ENCODE measurements at regions not wholly inside any gene's neighbourhood (a gene's known extent, or its start where the extent isn't known, plus 50 kb on each side); places are given as distances from the start of the nearest gene placed in this dataset.
"Not testable (repeated sequence)": the region's sequence is repeated elsewhere in the genome, so short reads cannot be mapped to it uniquely, and the experiment has no call there.

GRCh38 chr6:81300961-81301360, 451.5 kb downstream of the TENT5A start:
- DNase-seq (ENCODE audit: low spot score), result no peak
- no peaks in the 10 kb centered on the region for H3K4me1 Mint-ChIP-seq (ENCODE audit: low read depth)
- no peaks in the 10 kb centered on the region for H3K27me3 Mint-ChIP-seq (ENCODE audit: low read depth)
- H3K36me3 Mint-ChIP-seq (ENCODE audit: low read depth), result no peaks in the 10 kb centered on the region
- no peak overlapping the region for H3K4me3 Mint-ChIP-seq
- no peaks in the 10 kb centered on the region for H3K9me3 Mint-ChIP-seq
- no peak overlapping the region for H3K27ac Mint-ChIP-seq

- H3K27me3 Mint-ChIP-seq (ENCODE audit: low read depth), result no peaks in the 10 kb centered on the region
- no peak overlapping the region for H3K4me3 Mint-ChIP-seq
- DNase-seq (ENCODE audit: low spot score), result no peak
- H3K36me3 Mint-ChIP-seq (ENCODE audit: low read depth), result no peaks in the 10 kb centered on the region
- no peak overlapping the region for H3K27ac Mint-ChIP-seq
- H3K4me1 Mint-ChIP-seq (ENCODE audit: low read depth), result no peaks in the 10 kb centered on the region
- no peaks in the 10 kb centered on the region for H3K9me3 Mint-ChIP-seq
Observed at GRCh38 chr6:81298751-81299150, 453.7 kb downstream of the TENT5A start.

GRCh38 chr6:81295310-81295709, 457.2 kb downstream of the TENT5A start:
- Mint-ChIP-seq H3K4me1 (ENCODE audit: low read depth) (no peaks in the 10 kb centered on the region), H3K27me3 (ENCODE audit: low read depth) (no peaks in the 10 kb centered on the region), H3K36me3 (ENCODE audit: low read depth) (no peaks in the 10 kb centered on the region), H3K27ac (no peak overlapping the region), H3K4me3 (no peak overlapping the region), H3K9me3 (no peaks in the 10 kb centered on the region)
- no peak for DNase-seq (ENCODE audit: low spot score)

GRCh38 chr6:81293896-81294295, 458.6 kb downstream of the TENT5A start:
- H3K36me3 Mint-ChIP-seq (ENCODE audit: low read depth), result no peaks in the 10 kb centered on the region
- H3K27me3 Mint-ChIP-seq (ENCODE audit: low read depth), result no peaks in the 10 kb centered on the region
- no peaks in the 10 kb centered on the region for H3K9me3 Mint-ChIP-seq
- DNase-seq (ENCODE audit: low spot score), result no peak
- H3K4me1 Mint-ChIP-seq (ENCODE audit: low read depth), result no peaks in the 10 kb centered on the region
- H3K4me3 Mint-ChIP-seq, result no peak overlapping the region
- H3K27ac Mint-ChIP-seq, result no peak overlapping the region

- Mint-ChIP-seq H3K9me3 (no peaks in the 10 kb centered on the region), H3K27ac (no peak overlapping the region), H3K4me1 (ENCODE audit: low read depth) (no peaks in the 10 kb centered on the region), H3K36me3 (ENCODE audit: low read depth) (no peaks in the 10 kb centered on the region), H3K4me3 (no peak overlapping the region), H3K27me3 (ENCODE audit: low read depth) (no peaks in the 10 kb centered on the region)
- no peak for DNase-seq (ENCODE audit: low spot score)
Observed at GRCh38 chr6:81289229-81289628, 463.3 kb downstream of the TENT5A start.

GRCh38 chr6:81265106-81265505, 487.4 kb downstream of the TENT5A start:
- no peak for DNase-seq (ENCODE audit: low spot score)
- H3K4me3 Mint-ChIP-seq, result no peak overlapping the region
- no peak overlapping the region for H3K27ac Mint-ChIP-seq
- H3K36me3 Mint-ChIP-seq (ENCODE audit: low read depth), result no peaks in the 10 kb centered on the region
- H3K4me1 Mint-ChIP-seq (ENCODE audit: low read depth), result no peaks in the 10 kb centered on the region
- H3K27me3 Mint-ChIP-seq (ENCODE audit: low read depth), result no peaks in the 10 kb centered on the region
- peaks cover 4% of the 10 kb centered on the region for H3K9me3 Mint-ChIP-seq

- H3K36me3 Mint-ChIP-seq (ENCODE audit: low read depth), result no peaks in the 10 kb centered on the region
Observed at GRCh38 chr6:81263531-81264168, 488.8 kb downstream of the TENT5A start.

GRCh38 chr6:81262656-81263055, 489.8 kb downstream of the TENT5A start:
- Mint-ChIP-seq H3K27me3 (ENCODE audit: low read depth) (no peaks in the 10 kb centered on the region), H3K9me3 (peaks cover 9% of the 10 kb centered on the region), H3K36me3 (ENCODE audit: low read depth) (no peaks in the 10 kb centered on the region), H3K4me3 (no peak overlapping the region), H3K4me1 (ENCODE audit: low read depth) (no peaks in the 10 kb centered on the region), H3K27ac (no peak overlapping the region)
- DNase-seq (ENCODE audit: low spot score), result no peak

More at GRCh38 chr6:81263531-81264168, 488.8 kb downstream of the TENT5A start:
- Mint-ChIP-seq H3K27me3 (ENCODE audit: low read depth) (no peaks in the 10 kb centered on the region), H3K9me3 (peaks cover 4% of the 10 kb centered on the region), H3K27ac (no peak overlapping the region), H3K4me1 (ENCODE audit: low read depth) (no peaks in the 10 kb centered on the region), H3K4me3 (no peak overlapping the region)
- no peak for DNase-seq (ENCODE audit: low spot score)

GRCh38 chr6:81256223-81256622, 496.3 kb downstream of the TENT5A start:
- H3K27ac Mint-ChIP-seq; H3K4me3 Mint-ChIP-seq; H3K36me3 Mint-ChIP-seq (ENCODE audit: low read depth); H3K27me3 Mint-ChIP-seq (ENCODE audit: low read depth); H3K4me1 Mint-ChIP-seq (ENCODE audit: low read depth); DNase-seq (ENCODE audit: low spot score): not testable (repeated sequence)
- peaks cover 34% of the 10 kb centered on the region for H3K9me3 Mint-ChIP-seq

- Mint-ChIP-seq H3K27me3 (ENCODE audit: low read depth) (no peaks in the 10 kb centered on the region), H3K36me3 (ENCODE audit: low read depth) (no peaks in the 10 kb centered on the region), H3K9me3 (peaks cover 34% of the 10 kb centered on the region)
Observed at GRCh38 chr6:81253821-81254220, 498.7 kb downstream of the TENT5A start.

GRCh38 chr6:81252231-81252630, 500.2 kb downstream of the TENT5A start:
- Mint-ChIP-seq H3K27ac (no peak overlapping the region), H3K4me3 (no peak overlapping the region), H3K9me3 (peaks cover 26% of the 10 kb centered on the region), H3K4me1 (ENCODE audit: low read depth) (no peaks in the 10 kb centered on the region), H3K36me3 (ENCODE audit: low read depth) (no peaks in the 10 kb centered on the region), H3K27me3 (ENCODE audit: low read depth) (no peaks in the 10 kb centered on the region)
- DNase-seq (ENCODE audit: low spot score), result no peak

More at GRCh38 chr6:81253821-81254220, 498.7 kb downstream of the TENT5A start:
- no peak for DNase-seq (ENCODE audit: low spot score)
- Mint-ChIP-seq H3K4me3 (no peak overlapping the region), H3K27ac (no peak overlapping the region), H3K4me1 (ENCODE audit: low read depth) (no peaks in the 10 kb centered on the region)

GRCh38 chr6:81246200-81246599, 506.3 kb downstream of the TENT5A start:
- no peak for DNase-seq (ENCODE audit: low spot score)
- H3K27me3 Mint-ChIP-seq (ENCODE audit: low read depth), result no peaks in the 10 kb centered on the region
- H3K36me3 Mint-ChIP-seq (ENCODE audit: low read depth), result no peaks in the 10 kb centered on the region
- peaks cover 13% of the 10 kb centered on the region for H3K9me3 Mint-ChIP-seq
- no peaks in the 10 kb centered on the region for H3K4me1 Mint-ChIP-seq (ENCODE audit: low read depth)
- H3K27ac Mint-ChIP-seq, result no peak overlapping the region
- H3K4me3 Mint-ChIP-seq, result no peak overlapping the region

GRCh38 chr6:81242624-81243023, 509.9 kb downstream of the TENT5A start:
- H3K27ac Mint-ChIP-seq, result no peak overlapping the region
- no peaks in the 10 kb centered on the region for H3K27me3 Mint-ChIP-seq (ENCODE audit: low read depth)
- H3K36me3 Mint-ChIP-seq (ENCODE audit: low read depth), result no peaks in the 10 kb centered on the region
- DNase-seq (ENCODE audit: low spot score), result no peak
- H3K4me1 Mint-ChIP-seq (ENCODE audit: low read depth), result no peaks in the 10 kb centered on the region
- H3K9me3 Mint-ChIP-seq, result peaks cover 13% of the 10 kb centered on the region
- no peak overlapping the region for H3K4me3 Mint-ChIP-seq

GRCh38 chr6:81241126-81242041, 511.1 kb downstream of the TENT5A start:
- Mint-ChIP-seq H3K9me3 (peaks cover 13% of the 10 kb centered on the region), H3K4me3 (no peak overlapping the region), H3K4me1 (ENCODE audit: low read depth) (no peaks in the 10 kb centered on the region), H3K27me3 (ENCODE audit: low read depth) (no peaks in the 10 kb centered on the region), H3K27ac (no peak overlapping the region), H3K36me3 (ENCODE audit: low read depth) (no peaks in the 10 kb centered on the region)
- DNase-seq (ENCODE audit: low spot score), result no peak
